ENCODE measurements at regions not wholly inside any gene's neighbourhood (a gene's known extent, or its start where the extent isn't known, plus 50 kb on each side); places are given as distances from the start of the nearest gene placed in this dataset.

DNA sequence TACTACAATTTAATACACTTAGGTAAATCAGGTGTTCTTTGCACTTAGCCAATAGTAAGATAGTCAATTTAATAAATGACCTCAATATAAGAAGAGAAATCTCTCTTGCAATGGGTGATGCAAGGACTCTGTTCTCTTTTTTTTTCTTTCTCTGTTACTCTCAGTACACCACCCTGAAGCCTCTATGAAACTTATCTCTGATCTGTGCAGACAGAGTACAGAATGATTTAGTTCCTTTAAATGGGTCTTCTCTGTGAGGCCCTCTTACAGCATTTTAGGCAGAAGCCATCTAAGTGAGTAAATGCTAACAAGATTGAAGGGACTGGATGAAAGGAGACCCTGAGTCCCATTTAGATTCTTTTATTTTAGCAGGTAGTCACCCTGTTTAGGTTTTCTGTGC, 312.8 kb downstream of the RFPL4B start:
- no peaks in the 10 kb centered on the region for H3F3A ChIP-seq (ENCODE audit: insufficient read depth, low read length)
- H3K79me2 ChIP-seq (ENCODE audit: insufficient read depth, low read length), result no peaks in the 10 kb centered on the region
- H3K27me3 ChIP-seq (ENCODE audit: insufficient read depth, low read length), result no peaks in the 10 kb centered on the region
- H3K36me3 ChIP-seq (ENCODE audit: insufficient read depth, low read length), result no peaks in the 10 kb centered on the region
- TF ChIP-seq EZH2 (IDR thresholded peaks at IDR 0.05; ENCODE audit: borderline replicate concordance, low read length) (no peak), CTCF (IDR thresholded peaks at IDR 0.05; ENCODE audit: low read length) (no peak)
- no peaks in the 10 kb centered on the region for H3K9me3 ChIP-seq (ENCODE audit: low read length)
- no peaks in the 10 kb centered on the region for H3K4me1 ChIP-seq (ENCODE audit: insufficient read depth, low read length, severe bottlenecking)
- no peaks in the 10 kb centered on the region for H4K20me1 ChIP-seq (ENCODE audit: insufficient read depth, low read length)
- no peak overlapping the region for H3K4me3 ChIP-seq (ENCODE audit: low read depth, low read length, poor library complexity, severe bottlenecking)
- no peaks in the 10 kb centered on the region for H3K9me2 ChIP-seq (ENCODE audit: low read depth, low read length)
- no peak overlapping the region for H3K27ac ChIP-seq (ENCODE audit: low read depth, low read length, poor library complexity, severe bottlenecking)
- no peak overlapping the region for H2AFZ ChIP-seq (ENCODE audit: low read length)
- no peak overlapping the region for H3K9ac ChIP-seq (ENCODE audit: low read length)
- H3K4me2 ChIP-seq (ENCODE audit: low read length), result no peak overlapping the region

DNA sequence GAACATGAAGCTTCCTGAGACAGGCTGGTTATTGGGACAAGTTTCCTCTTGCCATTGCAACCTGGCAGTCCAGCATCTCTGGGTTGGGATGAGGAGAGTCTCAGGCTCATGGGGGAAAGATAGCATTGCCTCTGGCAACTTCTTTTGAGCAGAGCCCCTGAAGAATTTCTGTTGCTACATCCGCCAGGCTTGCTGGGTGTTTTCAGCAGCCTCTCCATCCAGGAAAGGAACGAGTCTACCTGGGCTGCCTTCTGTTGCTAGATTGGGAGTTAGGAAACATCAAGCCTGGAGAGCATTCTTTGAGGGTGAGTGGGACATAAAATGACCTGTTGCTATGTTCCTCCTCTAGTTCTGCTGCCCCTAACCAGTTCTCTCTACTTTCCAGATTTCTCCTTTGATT, 313.5 kb downstream of the RFPL4B start:
- no peaks in the 10 kb centered on the region for H3K4me1 ChIP-seq (ENCODE audit: insufficient read depth, low read length, severe bottlenecking)
- H3K27me3 ChIP-seq (ENCODE audit: insufficient read depth, low read length), result no peaks in the 10 kb centered on the region
- H3K27ac ChIP-seq (ENCODE audit: low read depth, low read length, poor library complexity, severe bottlenecking), result no peak overlapping the region
- H4K20me1 ChIP-seq (ENCODE audit: insufficient read depth, low read length), result no peaks in the 10 kb centered on the region
- H3K4me2 ChIP-seq (ENCODE audit: low read length), result no peak overlapping the region
- no peaks in the 10 kb centered on the region for H3K79me2 ChIP-seq (ENCODE audit: insufficient read depth, low read length)
- H3F3A ChIP-seq (ENCODE audit: insufficient read depth, low read length), result no peaks in the 10 kb centered on the region
- TF ChIP-seq CTCF (IDR thresholded peaks at IDR 0.05; ENCODE audit: low read length) (no peak), EZH2 (IDR thresholded peaks at IDR 0.05; ENCODE audit: borderline replicate concordance, low read length) (no peak)
- no peak overlapping the region for H3K9ac ChIP-seq (ENCODE audit: low read length)
- no peaks in the 10 kb centered on the region for H3K9me2 ChIP-seq (ENCODE audit: low read depth, low read length)
- no peak overlapping the region for H3K4me3 ChIP-seq (ENCODE audit: low read depth, low read length, poor library complexity, severe bottlenecking)
- no peaks in the 10 kb centered on the region for H3K9me3 ChIP-seq (ENCODE audit: low read length)
- no peak overlapping the region for H2AFZ ChIP-seq (ENCODE audit: low read length)
- H3K36me3 ChIP-seq (ENCODE audit: insufficient read depth, low read length), result no peaks in the 10 kb centered on the region

DNA sequence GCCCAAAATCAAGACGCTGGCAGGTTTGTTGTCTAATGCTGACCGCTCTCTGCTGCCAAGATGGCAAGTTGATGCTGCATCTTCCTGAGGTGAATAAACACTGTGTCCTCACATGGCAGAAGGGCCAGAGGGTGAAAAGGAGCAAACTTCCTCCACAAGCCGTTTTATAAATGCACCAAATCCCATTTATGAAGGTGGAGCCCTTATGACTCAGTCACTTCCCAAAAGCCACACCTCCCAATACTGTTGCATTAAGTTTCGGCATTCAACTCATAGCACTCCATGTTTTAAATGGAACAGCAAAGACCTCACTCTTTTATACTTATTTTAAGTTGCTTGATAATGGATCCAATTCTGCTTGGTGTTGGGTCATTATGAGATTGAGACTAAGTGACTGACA, 316.6 kb downstream of the RFPL4B start:
- no peaks in the 10 kb centered on the region for H4K20me1 ChIP-seq (ENCODE audit: insufficient read depth, low read length)
- no peak overlapping the region for H2AFZ ChIP-seq (ENCODE audit: low read length)
- TF ChIP-seq CTCF (IDR thresholded peaks at IDR 0.05; ENCODE audit: low read length), result no peak
- no peak for TF ChIP-seq EZH2 (IDR thresholded peaks at IDR 0.05; ENCODE audit: borderline replicate concordance, low read length)
- H3K9ac ChIP-seq (ENCODE audit: low read length), result no peak overlapping the region
- H3K4me2 ChIP-seq (ENCODE audit: low read length), result no peak overlapping the region
- H3K9me3 ChIP-seq (ENCODE audit: low read length), result no peaks in the 10 kb centered on the region
- no peaks in the 10 kb centered on the region for H3F3A ChIP-seq (ENCODE audit: insufficient read depth, low read length)
- no peaks in the 10 kb centered on the region for H3K79me2 ChIP-seq (ENCODE audit: insufficient read depth, low read length)
- no peak overlapping the region for H3K4me3 ChIP-seq (ENCODE audit: low read depth, low read length, poor library complexity, severe bottlenecking)
- no peaks in the 10 kb centered on the region for H3K9me2 ChIP-seq (ENCODE audit: low read depth, low read length)
- H3K4me1 ChIP-seq (ENCODE audit: insufficient read depth, low read length, severe bottlenecking), result no peaks in the 10 kb centered on the region
- no peaks in the 10 kb centered on the region for H3K36me3 ChIP-seq (ENCODE audit: insufficient read depth, low read length)
- no peaks in the 10 kb centered on the region for H3K27me3 ChIP-seq (ENCODE audit: insufficient read depth, low read length)
- no peak overlapping the region for H3K27ac ChIP-seq (ENCODE audit: low read depth, low read length, poor library complexity, severe bottlenecking)
